ENCODE measurements at regions not wholly inside any gene's neighbourhood (a gene's known extent, or its start where the extent isn't known, plus 50 kb on each side); places are given as distances from the start of the nearest gene placed in this dataset.

GRCh38 chr7:131819891-131820290 lies 263.5 kb upstream of the PODXL start:
- BruUV-seq (replicated peaks): no TSS peak
- ATAC-seq (no peak), DNase-seq (no peak)
- ChIA-PET CTCF (no interaction called here), POLR2A (ENCODE audit: unreplicated experiment) (no interaction called here)
- Histone ChIP-seq H3F3A (ENCODE audit: low read length, unreplicated experiment) (no peaks in the 10 kb centered on the region), H3K27ac (ENCODE audit: low read length) (no peak overlapping the region), H3K4me2 (ENCODE audit: low read length) (no peak overlapping the region), H4K20me1 (ENCODE audit: low read length) (no peaks in the 10 kb centered on the region), H3K9ac (ENCODE audit: low read length) (no peak overlapping the region), H3K4me1 (ENCODE audit: insufficient read depth, low read length) (no peaks in the 10 kb centered on the region), H3K27me3 (ENCODE audit: low read length) (peaks cover 59% of the 10 kb centered on the region), H2AFZ (ENCODE audit: low read length) (no peak overlapping the region), H3K4me3 (ENCODE audit: low read length) (no peak overlapping the region), H3K9me3 (ENCODE audit: low read length) (no peaks in the 10 kb centered on the region), H3K9me2 (replicated peaks; ENCODE audit: low read length) (no peaks in the 10 kb centered on the region), H3K79me2 (ENCODE audit: low read length) (no peaks in the 10 kb centered on the region), H3K36me3 (ENCODE audit: low read depth, low read length) (no peaks in the 10 kb centered on the region)
- intact Hi-C loops (cut with micrococcal nuclease): no loop called here
- TF ChIP-seq CTCF (conservative IDR thresholded peaks at IDR 0.05; ENCODE audit: low read depth, low read length) (no peak), EZH2 (IDR thresholded peaks at IDR 0.05; ENCODE audit: low read length, unreplicated experiment) (no peak), EZH2phosphoT487 (IDR thresholded peaks at IDR 0.05; ENCODE audit: borderline replicate concordance, low read length) (no peak)

GRCh38 chr7:131816391-131817007 lies 260.1 kb upstream of the PODXL start:
- no peaks in the 10 kb centered on the region for H3K4me1 ChIP-seq (ENCODE audit: insufficient read depth, low read length)

More at GRCh38 chr7:131816391-131817007, 260.1 kb upstream of the PODXL start:
- POLR2A ChIA-PET (ENCODE audit: unreplicated experiment): interaction anchor here (0.6 kb wide), 1 partner anchor 135 kb away, joined by 3 read pairs; no protein-coding TSS in a partner anchor
- Histone ChIP-seq H3K36me3 (ENCODE audit: low read depth, low read length) (no peaks in the 10 kb centered on the region), H3K27me3 (ENCODE audit: low read length) (peaks cover 64% of the 10 kb centered on the region), H3K9me2 (replicated peaks; ENCODE audit: low read length) (no peaks in the 10 kb centered on the region), H3K4me2 (ENCODE audit: low read length) (no peak overlapping the region), H2AFZ (ENCODE audit: low read length) (no peak overlapping the region), H3K27ac (ENCODE audit: low read length) (no peak overlapping the region), H3K9ac (ENCODE audit: low read length) (no peak overlapping the region), H3F3A (ENCODE audit: low read length, unreplicated experiment) (no peaks in the 10 kb centered on the region), H3K79me2 (ENCODE audit: low read length) (no peaks in the 10 kb centered on the region), H3K4me3 (ENCODE audit: low read length) (no peak overlapping the region), H4K20me1 (ENCODE audit: low read length) (no peaks in the 10 kb centered on the region), H3K9me3 (ENCODE audit: low read length) (no peaks in the 10 kb centered on the region)
- ATAC-seq (no peak), DNase-seq (no peak)
- CTCF ChIA-PET: no interaction called here
- intact Hi-C loops (cut with micrococcal nuclease): no loop called here
- TF ChIP-seq EZH2phosphoT487 (IDR thresholded peaks at IDR 0.05; ENCODE audit: borderline replicate concordance, low read length): no peak
- no peak for TF ChIP-seq CTCF (conservative IDR thresholded peaks at IDR 0.05; ENCODE audit: low read depth, low read length)
- TF ChIP-seq EZH2 (IDR thresholded peaks at IDR 0.05; ENCODE audit: low read length, unreplicated experiment): no peak
- BruUV-seq (replicated peaks): no TSS peak
